Bronchial epithelial cell (primary cell): ENCODE measurements at regions not wholly inside any gene's neighbourhood (a gene's known extent, or its start where the extent isn't known, plus 50 kb on each side); places are given as distances from the start of the nearest gene placed in this dataset.

ENCODE experiments used
- DNase-seq: peaks from one replicate; pipeline ENCODE4 v3.0.0-alpha.2; 2010; ENCODE audit warnings: low read depth
- FAIRE-seq: peaks from 2 replicates; lab custom pipeline; 2011; peaks lifted over from hg19 to GRCh38; lab: Jason Lieb, UNC
- H3K27me3 ChIP-seq: 2 replicates; pipeline ENCODE4 v1.5.1; 2011; ENCODE audit warnings: low read length; ENCODE audit not compliant: control insufficient read depth, insufficient read depth
- H3K36me3 ChIP-seq: 2 replicates; pipeline ENCODE4 v1.5.1; 2011; ENCODE audit warnings: low read length; ENCODE audit not compliant: control insufficient read depth, insufficient read depth
- H3K4me3 ChIP-seq: 2 replicates; pipeline ENCODE4 v1.5.1; 2011; ENCODE audit warnings: mild to moderate bottlenecking, low read depth, low read length, control low read depth
- TF ChIP-seq, protein P1 (sequence below): IDR thresholded peaks from 2 replicates; pipeline ENCODE4 v1.5.1; 2011; ENCODE audit warnings: mild to moderate bottlenecking, moderate library complexity, low read length, control low read depth, inconsistent platforms; ENCODE audit not compliant: insufficient read depth, severe bottlenecking

DNA sequence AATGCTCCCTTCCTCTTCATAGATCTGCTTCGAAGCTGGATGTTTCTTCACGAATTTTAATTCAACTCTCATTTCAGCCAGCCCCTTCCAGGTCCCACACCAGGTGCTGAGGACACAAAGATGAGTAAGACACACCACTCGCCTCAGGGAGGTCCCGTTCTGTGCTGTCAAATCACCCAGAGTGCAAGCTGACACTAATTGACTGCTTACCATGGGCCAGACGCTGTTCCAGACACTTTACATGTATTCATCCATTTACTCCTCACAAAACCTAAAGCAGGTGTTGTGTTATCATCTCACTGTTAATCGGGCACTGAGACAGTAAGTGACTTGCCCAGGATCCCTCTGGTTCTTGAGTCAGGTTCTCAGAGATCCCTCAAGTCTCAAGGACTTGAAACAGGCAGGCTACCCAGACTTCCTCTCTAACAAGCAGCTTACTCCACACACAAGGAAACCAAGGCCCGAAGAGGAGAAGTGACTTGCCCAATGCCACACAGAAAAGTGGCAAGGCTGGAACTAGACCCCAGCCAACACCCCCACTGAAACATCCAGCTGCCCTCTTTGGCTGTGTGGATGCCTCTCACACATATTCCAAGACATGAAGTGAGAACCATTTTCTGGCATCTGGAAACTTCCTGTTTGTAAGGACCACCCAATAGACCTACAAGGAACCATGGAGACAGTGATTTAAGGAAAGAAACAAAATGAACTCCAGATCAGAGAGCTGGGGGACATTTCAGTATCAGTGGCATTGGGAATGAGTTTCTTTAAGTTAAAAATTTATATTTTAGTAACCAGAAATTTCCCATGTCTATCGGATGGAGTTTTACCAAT, 174.5 kb downstream of the CDC5L start:
- Histone ChIP-seq H3K36me3 (no peaks in the 10 kb centered on the region), H3K4me3 (no peak overlapping the region), H3K27me3 (no peaks in the 10 kb centered on the region)
- DNase-seq (no peak), FAIRE-seq (no peak)
- TF ChIP-seq, protein P1, sequence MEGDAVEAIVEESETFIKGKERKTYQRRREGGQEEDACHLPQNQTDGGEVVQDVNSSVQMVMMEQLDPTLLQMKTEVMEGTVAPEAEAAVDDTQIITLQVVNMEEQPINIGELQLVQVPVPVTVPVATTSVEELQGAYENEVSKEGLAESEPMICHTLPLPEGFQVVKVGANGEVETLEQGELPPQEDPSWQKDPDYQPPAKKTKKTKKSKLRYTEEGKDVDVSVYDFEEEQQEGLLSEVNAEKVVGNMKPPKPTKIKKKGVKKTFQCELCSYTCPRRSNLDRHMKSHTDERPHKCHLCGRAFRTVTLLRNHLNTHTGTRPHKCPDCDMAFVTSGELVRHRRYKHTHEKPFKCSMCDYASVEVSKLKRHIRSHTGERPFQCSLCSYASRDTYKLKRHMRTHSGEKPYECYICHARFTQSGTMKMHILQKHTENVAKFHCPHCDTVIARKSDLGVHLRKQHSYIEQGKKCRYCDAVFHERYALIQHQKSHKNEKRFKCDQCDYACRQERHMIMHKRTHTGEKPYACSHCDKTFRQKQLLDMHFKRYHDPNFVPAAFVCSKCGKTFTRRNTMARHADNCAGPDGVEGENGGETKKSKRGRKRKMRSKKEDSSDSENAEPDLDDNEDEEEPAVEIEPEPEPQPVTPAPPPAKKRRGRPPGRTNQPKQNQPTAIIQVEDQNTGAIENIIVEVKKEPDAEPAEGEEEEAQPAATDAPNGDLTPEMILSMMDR: no peak

DNA sequence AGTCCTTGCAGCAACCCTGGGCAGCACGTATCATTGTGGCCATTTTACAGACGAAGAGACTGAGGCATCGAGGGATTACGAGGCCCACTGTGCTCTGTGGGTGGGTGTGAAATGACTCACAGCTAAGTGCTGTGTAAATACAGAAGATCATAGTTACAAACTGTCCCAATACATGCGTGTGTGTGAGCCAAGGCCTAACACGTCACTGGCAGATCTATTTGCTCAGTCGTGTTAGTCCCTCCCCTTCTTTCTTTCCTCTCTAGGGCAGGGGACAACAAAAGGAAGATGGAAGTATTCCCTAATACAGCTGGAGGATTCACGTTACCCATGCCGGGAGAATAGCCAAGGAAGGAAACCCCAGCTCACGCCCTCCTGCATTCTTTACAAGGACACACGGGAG, 175.9 kb downstream of the CDC5L start:
- H3K4me3 ChIP-seq: no peak overlapping the region
- H3K36me3 ChIP-seq: no peaks in the 10 kb centered on the region
- no peaks in the 10 kb centered on the region for H3K27me3 ChIP-seq
- FAIRE-seq (peak; percentile 66), DNase-seq (peak; percentile 87)
- TF ChIP-seq, protein P1: no peak

DNA sequence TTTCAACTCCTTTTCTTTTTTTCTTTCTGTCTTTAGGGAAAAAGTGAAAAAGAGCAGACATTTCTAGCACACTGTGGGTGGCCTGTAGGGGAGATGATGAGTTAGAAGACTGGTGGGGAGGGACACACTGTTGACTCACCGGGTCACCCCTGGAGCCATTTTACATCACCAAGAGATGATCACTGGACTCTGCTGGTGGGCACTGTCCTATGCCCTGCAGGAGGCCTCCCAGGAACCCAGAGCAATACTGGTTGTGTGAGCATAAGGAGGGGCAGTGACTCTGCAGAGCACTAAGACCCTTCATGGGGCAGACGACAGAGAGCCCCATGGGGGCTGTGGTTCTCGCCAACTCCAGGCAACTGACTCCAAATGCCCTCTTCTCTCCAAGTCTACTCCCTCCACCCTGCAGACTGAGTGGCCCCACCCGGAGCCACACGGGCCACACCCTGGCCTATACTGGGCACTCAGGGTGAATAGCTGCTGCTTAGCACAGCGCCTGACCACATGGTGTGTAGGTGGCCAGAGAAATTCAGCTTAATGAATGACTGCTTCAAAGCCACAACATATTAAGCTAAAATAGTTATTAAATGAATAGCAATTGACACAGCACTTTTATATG, 177.5 kb downstream of the CDC5L start:
- FAIRE-seq: peak; percentile 36
- DNase-seq: no peak
- TF ChIP-seq, protein P1: no peak
- Histone ChIP-seq H3K27me3 (no peaks in the 10 kb centered on the region), H3K4me3 (no peak overlapping the region), H3K36me3 (no peaks in the 10 kb centered on the region)

DNA sequence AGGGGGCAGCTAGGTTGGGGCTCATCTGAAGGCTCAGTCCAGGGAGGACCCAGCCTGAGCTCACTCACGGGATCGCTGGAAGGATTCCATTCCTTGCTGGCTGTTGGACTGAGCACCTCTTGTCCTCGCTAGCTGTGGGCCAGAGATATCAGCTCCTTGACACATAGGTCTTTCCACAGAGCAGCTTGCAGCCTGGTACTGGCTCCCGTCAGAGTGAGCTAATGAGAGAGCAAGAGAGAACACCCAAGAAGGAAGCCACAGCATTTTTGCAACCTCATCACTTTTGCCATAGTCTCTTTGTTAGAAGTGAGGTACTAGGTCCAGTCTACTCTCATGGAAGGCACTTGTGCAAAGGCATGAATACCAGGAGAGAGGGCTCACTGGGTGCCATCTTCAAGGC, 179.9 kb downstream of the CDC5L start:
- DNase-seq (no peak), FAIRE-seq (peak; percentile 55)
- Histone ChIP-seq H3K4me3 (no peak overlapping the region), H3K36me3 (no peaks in the 10 kb centered on the region), H3K27me3 (no peaks in the 10 kb centered on the region)
- TF ChIP-seq, protein P1: no peak

DNA sequence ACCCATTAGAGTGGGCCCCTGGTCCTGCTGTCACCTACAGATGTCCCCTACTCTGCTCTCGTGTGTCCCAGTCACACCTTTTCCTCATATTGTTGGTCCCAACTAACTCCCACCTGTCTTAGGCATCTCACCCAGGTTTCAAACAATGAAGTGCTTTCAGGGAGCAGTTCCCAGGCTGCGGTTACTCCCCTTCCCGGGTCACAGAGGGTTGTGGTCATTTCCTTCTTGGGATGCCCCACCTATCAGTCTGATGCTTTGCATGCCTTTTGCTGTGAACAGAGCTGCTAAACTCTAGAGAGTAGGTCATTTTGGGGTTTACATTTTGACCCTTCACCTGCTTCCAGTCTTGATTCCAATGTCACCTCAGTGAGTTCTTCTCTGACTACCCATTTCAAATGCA, 181.6 kb downstream of the CDC5L start:
- H3K27me3 ChIP-seq: no peaks in the 10 kb centered on the region
- TF ChIP-seq, protein P1: no peak
- H3K36me3 ChIP-seq: no peaks in the 10 kb centered on the region
- no peak for DNase-seq
- H3K4me3 ChIP-seq: no peak overlapping the region
- no peak for FAIRE-seq
